HL-60/S4 treated with phorbol 12-myristate 13-acetate at 8.2 ng/mL for 4 days and 3 days (cell line): ENCODE measurements at regions not wholly inside any gene's neighbourhood (a gene's known extent, or its start where the extent isn't known, plus 50 kb on each side); places are given as distances from the start of the nearest gene placed in this dataset.

Experiments
- in situ Hi-C: fragments of 300-500 bp; cut with MboI; formaldehyde crosslinking; loops from 2 replicates; pipeline ENCODE4 v1.15.0; 2022; ENCODE audit warnings: low sequenced_read_pairs

DNA sequence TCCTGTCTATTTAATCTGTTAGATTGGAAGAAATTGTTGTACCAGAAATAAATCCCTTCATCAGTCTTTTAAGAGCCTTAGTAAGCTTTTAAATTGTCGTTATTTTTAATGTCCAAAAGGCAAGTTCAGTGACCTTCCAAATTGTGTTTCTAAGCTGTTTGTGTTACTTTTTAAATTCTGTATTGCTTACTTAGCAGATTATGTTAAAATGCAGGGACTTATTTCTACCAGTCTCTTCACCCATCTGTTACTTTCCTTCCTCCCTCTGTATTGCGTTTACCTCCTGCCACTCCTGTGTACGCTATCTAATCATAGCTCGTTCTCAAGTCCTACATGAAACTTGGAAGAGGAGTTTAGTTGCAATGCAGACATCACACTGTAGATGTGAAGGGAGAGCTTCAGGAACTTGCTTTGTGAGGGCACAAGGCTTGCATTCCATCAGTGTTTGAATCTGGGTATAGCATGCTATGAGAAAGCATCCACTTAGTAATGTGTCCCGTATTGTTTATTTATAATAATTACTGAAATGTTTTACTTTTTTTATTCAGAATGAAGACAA is 406.5 kb upstream of the RGS6 start:
- in situ Hi-C loops, result no loop called here

DNA sequence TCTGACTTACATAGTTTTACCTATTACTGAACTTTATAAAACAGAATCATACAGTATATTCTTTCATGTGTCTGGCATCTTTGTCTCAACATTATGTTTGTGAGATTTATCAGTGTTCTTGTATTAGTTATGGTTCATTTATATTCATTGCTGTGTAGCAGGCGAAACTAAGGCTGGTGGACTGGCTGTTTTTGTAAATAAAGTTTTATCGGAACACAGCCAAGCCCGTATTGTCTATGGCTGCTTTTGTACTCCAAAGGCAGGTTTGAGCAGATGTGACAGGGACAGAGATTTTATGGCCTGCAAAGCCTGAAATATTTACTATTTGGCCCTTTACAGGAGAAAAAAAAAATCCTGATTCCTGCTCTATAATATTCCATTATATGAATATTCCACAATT is 405.8 kb upstream of the RGS6 start:
- in situ Hi-C loops, result no loop called here

DNA sequence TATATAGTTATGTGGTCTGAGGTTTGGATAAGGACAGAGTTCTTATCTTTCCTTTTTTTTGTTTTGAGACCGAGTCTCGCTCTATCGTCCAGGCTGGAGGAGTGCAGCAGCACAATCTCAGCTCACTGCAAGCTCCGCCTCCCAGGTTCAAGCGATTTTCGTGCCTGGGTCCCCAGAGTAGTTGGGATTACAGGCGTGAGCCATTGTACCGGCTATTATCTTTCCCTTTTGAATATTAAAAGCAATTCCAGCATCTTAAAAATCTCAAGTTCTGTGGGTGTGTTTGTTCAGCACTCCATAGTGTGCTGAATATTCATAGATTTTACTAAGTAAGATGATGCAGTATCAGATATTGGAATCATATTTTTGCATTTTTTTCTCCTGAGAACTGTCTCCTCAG is 404.4 kb upstream of the RGS6 start:
- in situ Hi-C loops, result no loop called here

DNA sequence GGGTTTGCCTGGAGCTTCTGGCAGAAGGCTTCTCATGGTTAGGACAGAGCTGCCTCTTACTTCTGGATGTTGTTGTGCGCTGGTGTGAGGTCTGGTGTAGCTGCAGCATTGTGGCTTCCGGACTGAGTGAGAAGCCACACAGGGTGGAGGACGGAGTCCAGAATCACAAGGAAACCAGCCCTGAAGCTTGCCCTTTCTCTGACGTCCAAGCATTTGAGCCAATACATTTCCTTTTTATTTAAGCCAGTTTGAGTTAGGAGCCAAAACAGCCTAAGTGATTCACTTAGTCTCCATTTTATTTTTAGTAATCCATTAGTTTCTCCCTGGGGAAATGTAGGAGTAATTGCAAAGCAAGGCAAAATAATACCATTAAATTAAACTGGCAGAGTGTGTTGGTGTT is 402.4 kb upstream of the RGS6 start:
- in situ Hi-C loops, result no loop called here

DNA sequence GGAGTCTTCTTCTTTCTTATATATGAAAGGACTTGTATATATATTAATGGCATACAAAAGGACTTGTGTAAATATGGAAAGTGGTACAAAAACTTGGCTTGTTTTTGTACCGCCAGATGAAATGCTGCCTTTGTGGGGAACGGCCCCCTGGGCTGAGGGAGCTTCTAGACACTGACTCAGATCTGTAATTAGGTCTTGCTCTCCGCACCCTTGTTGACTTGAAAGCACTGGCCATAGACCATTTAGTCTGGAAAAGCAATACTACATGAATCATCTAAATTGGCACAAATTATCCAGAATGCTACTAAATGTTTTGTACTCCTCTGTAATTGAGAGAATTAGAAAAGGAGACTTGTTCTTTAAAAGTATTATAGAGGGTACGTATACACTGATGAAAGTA is 399.9 kb upstream of the RGS6 start:
- in situ Hi-C loops, result no loop called here

DNA sequence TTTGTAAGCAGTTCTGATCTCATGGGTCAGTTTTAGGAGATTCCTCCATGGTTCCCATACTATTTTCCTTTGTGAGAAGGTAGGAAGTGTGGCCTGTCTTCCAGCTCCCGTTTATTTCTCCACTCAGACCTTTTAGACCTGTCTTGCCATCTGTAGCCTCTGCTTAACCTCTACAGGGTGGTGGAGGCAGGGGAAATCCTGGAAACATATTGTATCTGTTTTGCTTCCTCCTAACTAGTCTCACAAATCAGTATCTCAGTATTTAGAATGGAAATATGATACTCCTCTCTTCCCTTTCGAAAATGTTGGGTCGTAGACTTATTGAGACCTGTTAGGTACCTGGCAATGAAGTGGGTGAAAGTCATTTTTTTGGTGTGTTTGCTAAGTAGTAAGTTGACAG is 399.4 kb upstream of the RGS6 start:
- in situ Hi-C loops, result no loop called here

DNA sequence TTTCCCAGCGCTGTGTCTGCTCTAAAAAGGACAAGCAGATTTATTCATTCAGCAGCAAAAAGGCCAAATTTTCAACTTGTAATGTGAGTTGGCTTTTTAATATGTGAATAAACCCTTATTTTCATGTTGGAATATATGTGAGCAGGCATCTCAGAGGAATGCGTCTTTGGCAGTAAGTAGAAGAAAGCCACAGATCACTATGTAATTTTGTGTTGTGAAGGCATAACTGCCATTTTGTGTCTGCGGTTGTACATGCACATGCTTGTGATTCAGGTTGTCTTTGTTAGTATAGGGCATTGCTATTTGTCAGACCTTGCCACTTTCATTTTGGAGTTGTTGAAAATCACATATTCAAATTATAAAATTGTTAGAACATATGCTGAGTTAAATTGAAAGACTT is 398.8 kb upstream of the RGS6 start:
- in situ Hi-C loops, result no loop called here

DNA sequence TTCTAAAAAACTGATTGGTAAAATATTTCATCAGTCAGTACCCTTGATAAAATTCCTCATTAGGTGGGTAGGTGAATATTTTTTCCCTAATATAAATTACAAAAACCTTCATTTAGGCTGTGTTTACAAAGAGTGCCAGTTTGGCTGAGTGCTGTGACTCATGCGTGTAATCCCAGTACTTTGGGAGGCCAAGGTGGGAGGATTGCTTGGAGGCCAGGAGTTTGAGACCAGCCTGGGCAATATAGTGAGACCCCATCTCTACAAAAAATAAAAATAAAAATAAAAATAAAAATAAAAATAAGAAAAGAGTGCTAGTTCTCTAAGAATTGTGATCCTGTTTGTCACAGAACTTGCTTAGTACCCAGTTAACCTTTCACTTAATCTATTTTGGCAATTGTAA is 398.4 kb upstream of the RGS6 start:
- in situ Hi-C loops, result no loop called here

DNA sequence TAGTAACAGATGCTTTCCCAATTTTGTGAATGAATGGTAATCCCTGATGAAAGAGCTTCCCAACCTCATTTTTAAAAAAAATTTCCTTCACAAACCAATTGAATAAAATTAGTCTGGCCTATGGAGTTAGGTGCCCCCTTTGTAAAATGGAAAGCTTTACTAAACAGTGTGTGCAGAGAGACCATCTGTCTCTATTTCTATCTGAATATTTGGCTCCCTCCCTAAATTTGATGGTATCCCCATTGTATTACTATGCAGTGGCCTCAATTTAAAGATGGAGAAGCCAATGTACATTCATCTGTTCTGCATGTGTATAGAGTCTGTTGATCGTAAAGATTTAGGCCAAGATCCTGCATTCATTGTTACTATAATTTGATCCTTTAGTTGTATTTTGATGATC is 397.7 kb upstream of the RGS6 start:
- in situ Hi-C loops, result no loop called here

DNA sequence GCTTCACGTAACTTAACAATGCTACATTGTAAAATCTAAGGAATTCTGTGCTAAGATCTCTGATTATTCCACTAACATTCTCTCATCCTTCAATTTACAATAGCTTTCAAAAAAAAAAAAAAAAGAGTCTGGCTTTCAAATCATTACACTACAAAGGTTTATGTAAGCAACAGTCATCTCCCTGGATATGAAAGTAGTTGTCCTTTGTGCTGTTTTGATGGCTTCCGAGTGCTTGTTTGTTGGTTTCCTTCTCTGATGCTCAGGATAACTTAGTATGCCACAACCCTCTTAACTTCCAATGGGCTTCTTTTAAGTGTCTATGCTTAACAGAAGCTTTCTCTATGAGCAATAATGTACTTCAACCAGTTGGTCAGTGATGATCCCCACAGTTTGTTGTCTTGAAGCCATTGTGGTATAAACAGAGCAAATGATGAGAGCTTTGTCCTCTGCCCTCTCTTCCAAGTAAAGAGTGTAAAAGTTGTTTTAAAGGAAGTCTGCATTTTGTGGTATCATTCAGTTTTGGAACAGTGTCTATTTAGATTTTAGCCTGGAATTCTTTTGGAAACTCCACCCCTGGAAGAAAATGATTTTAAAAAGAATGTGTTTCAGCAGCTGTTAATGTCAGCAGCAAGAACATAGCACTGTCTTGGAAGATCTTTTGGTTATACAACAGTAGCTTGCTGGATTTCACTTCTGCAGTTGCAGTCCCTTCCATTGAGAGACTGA is 396.1 kb upstream of the RGS6 start:
- in situ Hi-C loops, result no loop called here

DNA sequence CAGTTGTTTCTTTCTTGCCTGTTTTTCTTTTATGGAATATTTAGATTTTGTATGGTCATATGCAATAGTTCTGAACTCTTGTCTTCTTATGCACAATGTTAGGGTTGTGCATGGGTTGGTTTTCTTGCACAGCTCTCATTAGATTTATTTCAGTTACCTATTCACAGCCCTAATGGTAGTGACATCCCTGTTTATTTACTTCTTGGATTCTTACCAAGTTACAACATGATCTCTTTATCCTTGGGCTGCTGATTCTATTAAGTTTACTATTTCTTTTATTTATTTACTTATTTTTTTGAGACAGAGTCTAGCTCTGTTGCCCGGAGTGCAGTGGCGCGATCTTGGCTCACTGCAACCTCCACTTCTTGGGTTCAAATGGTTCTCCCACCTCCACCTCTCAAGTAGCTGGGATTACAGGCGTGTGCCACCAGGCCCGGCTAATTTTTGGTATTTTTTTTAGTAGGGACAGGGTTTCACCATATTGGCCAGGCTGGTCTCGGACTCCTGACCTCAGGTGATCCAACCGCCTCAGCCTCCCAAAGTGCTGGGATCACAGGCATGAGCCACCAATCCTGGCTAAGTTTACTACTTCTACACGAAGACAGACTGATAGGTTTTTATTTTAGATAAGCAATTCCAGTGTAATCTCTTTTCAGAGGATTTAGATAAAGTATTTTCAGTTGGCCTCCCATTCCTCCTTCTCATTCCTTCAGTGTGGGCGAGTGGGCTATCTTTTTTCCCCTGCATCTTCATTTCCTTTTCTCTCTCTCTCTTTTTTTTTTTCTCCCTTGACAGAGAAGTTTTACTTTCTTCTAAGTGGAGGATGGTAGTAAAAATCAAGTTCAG is 395.1 kb upstream of the RGS6 start:
- in situ Hi-C loops, result no loop called here

DNA sequence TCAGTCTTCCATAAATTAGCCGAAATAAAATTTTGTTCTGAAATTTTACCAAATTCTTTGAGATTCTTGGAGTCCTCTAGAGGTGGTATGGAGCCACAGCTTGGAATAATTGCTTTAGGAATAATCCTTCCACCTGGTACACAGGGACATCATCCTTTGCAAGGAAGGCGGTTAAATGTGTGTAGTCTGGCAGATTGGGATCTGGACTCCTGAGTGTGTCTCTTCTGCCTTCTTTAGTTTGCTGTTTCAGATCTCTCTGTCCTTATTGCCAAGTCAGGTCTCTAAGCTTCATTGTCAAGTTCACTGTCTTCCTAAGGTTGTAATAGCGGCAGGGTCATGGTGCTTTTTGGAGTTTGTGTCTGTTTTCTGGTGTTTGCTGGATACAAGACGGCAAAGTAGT is 393.9 kb upstream of the RGS6 start:
- in situ Hi-C loops, result no loop called here

DNA sequence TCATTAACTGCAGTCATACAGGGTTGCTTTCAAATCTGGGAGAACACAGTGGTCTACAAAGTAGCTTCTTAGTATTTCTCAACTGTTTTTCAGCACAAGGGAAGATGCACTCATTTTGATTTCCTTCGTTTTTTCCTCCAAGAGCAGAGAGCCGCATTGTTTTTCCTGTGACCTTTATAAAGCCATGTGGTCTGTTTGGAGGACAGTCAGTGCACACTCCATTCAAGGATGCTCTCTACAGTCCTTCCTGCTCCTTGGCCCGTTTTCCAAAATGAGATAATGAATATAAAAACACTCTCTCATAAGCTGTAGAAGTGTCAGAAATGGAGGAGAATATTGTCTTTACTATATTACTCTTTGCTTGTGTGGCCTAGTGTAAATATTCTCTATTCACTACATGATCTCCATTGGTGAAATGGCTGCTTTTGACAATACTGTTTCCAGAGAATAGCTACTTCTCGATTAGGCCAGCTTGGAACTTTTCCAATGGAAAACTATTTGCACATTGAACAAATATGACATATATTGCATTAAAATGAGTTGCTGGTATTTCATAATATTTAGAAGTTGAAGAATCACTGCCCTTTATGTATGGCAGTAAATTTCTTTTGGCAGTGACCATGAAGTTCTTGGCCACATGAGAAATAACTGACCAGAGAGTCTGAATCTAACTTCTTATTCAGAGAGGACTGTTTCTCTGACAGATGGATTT is 393.1 kb upstream of the RGS6 start:
- in situ Hi-C loops, result no loop called here

DNA sequence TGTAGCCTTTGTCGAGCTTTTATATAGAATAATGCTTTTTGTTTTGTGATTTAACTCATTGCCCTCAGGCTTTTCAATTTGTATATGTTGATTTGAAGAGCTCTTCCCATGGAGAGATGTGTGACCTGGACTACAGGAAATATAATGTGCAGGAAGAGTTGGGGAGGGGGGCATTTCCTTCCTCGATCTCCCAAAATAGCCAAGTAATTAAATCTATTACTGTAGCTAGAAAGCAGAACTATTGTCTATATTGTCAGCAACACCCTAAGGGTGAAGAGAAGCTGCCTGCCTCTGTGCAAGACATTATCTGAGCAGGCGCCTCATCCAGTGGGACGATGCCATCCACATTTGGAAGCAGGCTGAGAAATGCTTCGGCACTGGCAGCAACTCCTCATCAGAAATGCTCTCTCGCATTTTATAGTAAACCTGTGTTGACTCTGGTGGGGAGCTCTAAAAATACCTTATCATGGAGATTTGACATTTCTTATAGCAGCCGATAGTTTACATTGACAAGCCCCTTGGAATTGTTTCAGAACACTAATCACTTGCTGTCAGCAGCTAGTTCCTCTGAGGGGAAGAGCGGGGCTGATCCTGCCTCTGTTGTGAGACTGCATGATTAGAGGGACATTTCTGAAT is 392.5 kb upstream of the RGS6 start:
- in situ Hi-C loops, result no loop called here

DNA sequence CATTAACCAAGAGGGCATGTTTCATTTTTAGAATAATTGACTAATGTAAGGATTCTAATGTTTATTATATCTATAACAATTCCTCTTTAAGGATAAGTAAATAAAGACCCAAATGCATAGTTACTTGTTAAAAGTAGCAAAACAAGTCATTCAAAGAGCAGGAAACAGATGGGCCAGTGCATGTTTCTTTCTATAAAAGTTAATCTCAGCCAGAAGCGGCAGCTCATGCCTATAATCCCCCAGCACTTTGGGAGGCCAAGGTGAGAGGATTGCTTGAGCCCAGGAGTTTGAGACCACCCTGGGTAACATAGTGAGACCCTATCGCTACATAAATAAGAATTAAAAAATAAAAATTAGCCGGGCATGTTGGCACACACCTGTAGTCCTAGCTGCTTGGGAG is 391.0 kb upstream of the RGS6 start:
- in situ Hi-C loops, result no loop called here

DNA sequence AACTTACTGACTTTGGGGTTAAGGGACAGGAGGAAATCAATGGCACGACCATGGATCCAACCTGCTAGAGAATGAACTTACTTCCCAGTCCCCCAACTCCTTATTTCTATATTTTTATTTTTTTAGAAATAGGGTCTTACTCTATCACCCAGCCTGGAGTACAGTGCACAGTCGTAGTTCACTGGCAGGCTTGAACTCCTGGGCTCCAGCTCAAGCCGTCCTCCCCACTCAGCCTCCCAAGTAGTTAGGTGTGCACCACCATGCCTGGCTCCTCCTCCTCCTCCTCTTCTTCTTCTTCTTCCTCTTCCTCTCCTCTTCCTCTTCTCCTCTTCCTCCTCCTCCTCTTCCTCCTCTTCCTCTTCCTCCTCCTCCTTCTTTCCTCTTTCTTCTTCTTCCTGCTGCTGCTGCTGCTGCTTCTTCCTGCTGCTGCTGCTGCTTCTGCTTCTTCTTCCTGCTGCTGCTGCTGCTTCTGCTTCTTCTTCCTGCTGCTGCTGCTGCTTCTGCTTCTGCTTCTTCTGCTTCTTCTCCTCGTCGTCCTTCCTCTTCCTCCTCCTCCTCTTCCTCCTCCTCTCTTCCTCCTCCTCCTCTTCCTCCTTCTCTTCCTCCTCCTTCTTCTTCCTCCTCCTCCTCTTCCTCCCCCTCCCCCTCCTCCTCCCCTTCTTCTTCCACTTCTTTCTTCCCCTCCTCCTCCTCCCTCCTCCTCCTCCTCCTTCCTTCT is 390.1 kb upstream of the RGS6 start:
- in situ Hi-C loops, result no loop called here

DNA sequence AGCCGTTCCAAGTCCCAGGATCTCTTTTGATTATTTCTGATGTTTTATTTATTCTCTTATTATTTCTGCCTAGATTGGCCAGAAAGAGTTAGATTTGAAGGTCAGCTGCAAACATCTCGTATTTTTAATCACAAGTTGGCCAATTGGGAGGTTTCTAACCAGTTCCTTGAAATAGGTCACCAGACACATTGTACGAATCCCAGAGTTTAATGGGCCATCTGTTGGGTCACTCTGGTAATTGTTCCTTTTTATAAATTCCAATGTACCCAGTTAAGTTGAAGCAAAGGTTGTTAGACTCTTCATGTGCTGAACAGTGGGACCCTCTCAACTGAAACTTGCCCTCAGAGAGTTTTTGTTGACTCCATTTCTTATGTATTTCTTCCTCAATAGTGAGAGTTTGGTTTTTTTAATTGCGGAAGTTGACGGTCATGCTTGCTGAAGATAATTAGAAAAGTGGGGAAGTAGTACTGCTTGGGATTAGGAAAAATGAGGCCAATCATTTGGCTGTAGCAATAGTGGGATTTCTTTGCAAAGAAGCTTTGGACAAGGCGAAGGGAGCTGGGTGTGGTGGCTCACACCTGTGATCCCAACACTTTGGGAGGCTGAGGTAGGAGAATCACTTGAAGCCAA is 382.7 kb upstream of the RGS6 start:
- in situ Hi-C loops, result no loop called here

DNA sequence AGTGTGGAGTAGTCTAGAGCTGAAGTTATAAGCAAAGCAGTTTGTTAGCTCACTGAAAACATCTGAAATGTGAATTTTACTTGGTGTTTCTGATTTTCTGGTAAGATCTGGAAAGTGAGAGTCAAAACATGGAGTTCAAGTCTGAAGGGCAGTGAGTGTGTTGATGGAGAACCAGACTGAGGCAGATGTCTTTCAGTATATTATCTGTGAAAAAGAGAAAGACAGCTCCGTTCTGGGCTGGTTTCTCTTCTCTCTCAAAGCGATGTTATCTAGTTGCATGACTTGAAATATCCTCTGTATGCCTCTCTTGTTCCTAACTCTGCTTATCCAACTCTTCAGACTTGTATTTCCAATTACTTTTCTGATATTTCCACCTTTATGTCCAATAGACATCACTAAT is 381.9 kb upstream of the RGS6 start:
- in situ Hi-C loops, result no loop called here

DNA sequence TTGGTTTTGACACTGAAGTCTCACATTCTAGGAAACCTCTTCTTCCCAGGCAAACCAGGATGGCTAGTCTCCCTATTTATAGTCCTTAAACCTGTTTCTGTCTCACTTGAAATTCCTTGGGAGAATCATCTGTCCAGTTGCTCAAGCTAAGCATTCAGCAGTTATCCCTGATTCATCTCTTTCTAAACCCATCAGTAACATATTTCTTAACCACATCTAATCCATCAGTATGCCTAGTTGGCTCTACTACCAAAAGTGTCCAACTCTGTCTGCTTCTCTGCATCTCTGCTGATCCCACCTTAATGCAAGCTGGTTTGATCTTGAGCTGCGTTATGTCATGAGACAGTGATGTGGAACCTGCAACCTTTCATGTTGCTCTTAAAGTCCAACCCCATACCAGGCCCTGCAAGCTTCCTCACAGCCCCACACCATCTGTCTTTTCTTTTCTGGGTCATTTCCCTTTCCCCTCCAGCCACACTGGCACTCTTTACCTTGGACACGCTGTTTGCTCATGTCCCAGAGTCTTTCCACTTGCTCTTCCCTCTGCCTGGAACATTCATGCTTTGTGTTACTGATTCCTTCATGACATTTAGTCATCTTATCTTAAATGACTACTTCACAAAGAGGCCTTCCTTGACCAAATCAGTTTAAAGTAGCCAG is 380.8 kb upstream of the RGS6 start:
- in situ Hi-C loops, result no loop called here

DNA sequence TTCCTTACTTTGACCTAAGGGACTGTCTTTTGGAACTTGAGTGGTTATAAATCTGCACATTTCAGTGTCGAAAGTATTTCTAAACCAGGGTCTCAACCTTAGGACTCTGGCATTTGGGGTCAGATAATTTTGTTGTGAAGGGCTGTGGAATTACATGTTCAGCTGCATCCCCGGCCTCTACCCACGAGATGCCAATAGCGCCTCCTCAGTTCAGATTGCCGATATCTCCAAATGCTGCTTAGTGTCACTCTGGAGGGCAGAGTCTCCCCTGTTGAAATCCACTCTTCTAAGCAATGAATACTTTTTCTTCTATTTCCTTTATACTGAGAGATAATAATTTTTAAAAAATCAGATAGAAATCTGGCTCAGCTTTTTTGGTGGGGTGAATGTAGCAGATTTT is 379.4 kb upstream of the RGS6 start:
- in situ Hi-C loops, result no loop called here
